Right atrium auricular region (tissue), 2 donors: ENCODE measurements at regions not wholly inside any gene's neighbourhood (a gene's known extent, or its start where the extent isn't known, plus 50 kb on each side); places are given as distances from the start of the nearest gene placed in this dataset.

Source experiments
- DNase-seq: peaks from one replicate; pipeline ENCODE4 v3.0.0-alpha.2; 2019; ENCODE audit warnings: low spot score
- H3K27ac ChIP-seq, 2 donors: fragments of 200-600 bp; sonication (generic); 1 replicate in 1 of 2; 2 replicates in 1 of 2; pipeline ENCODE4 v1.5.1; 2016 to 2019
- H3K27me3 ChIP-seq, 2 donors: fragments of 200-600 bp; sonication (generic); one replicate each; pipeline versions ENCODE4 v1.5.1 to v1.6.0; 2017 to 2019
- H3K36me3 ChIP-seq: fragments of 200-600 bp; sonication (generic); one replicate; pipeline ENCODE4 v1.5.1; 2016
- H3K4me1 ChIP-seq, 2 donors: fragments of 200-600 bp; sonication (generic); one replicate each; pipeline versions ENCODE4 v1.5.1 to v1.6.0; 2017 to 2019
- H3K4me3 ChIP-seq, 2 donors: fragments of 200-600 bp; sonication (generic); 1 replicate in 1 of 2; 2 replicates in 1 of 2; pipeline ENCODE4 v1.5.1; 2017 to 2019; ENCODE audit warnings: mild to moderate bottlenecking in 1 of 2, moderate library complexity in 1 of 2
- H3K9me3 ChIP-seq, 2 donors: fragments of 200-600 bp; sonication (generic); one replicate each; pipeline ENCODE4 v1.5.1; 2019
- CTCF ChIP-seq, 2 donors: fragments of 200-600 bp; sonication (generic); IDR thresholded peaks; one replicate each; pipeline ENCODE4 v1.5.1; 2019; ENCODE audit warnings: antibody characterized with exemption in 2 of 2

DNA sequence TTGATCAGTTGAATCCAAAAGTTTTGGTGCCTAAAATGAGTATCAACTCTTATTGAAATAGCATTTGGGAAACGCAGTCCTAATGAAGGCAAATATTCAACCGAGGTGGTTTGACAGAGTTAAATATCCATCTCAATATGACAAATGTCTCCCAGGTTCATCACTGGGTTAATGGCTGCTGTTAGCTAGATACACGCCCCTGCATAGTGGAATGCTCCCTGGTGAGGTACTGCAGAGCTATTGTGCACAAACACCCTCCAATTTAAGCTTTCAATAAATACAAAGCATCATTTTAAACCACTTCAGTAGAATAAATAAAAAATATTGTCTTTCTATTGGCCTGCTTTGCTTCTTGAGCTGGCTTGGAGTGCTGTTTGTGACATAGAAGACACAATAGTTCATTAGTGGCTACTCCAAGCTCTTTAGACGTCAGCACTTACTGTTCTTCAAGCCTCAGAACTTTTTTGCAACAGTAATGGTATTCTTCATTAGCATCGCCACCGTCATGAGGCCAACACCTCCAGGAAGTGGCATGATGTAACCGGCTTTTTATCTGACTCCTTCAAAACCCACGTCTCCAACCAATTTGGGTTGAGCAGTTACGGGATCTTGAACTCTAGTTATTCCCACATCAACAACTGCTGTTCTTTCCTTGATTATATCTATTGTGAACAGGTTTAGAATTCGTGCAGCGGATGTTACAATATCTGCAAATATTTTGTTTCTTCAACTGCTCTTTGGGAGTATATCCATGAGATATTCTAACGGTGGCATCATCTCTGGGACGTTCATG lies 1159.6 kb upstream of the EPHA6 start:
- Histone ChIP-seq H3K4me1 (no peaks in the 10 kb centered on the region), H3K27ac (no peak overlapping the region), H3K36me3 (no peaks in the 10 kb centered on the region), H3K27me3 (no peaks in the 10 kb centered on the region), H3K9me3 (no peaks in the 10 kb centered on the region), H3K4me3 (no peak overlapping the region)
- TF ChIP-seq CTCF (IDR thresholded peaks at IDR 0.05) = no peak
- DNase-seq = no peak

DNA sequence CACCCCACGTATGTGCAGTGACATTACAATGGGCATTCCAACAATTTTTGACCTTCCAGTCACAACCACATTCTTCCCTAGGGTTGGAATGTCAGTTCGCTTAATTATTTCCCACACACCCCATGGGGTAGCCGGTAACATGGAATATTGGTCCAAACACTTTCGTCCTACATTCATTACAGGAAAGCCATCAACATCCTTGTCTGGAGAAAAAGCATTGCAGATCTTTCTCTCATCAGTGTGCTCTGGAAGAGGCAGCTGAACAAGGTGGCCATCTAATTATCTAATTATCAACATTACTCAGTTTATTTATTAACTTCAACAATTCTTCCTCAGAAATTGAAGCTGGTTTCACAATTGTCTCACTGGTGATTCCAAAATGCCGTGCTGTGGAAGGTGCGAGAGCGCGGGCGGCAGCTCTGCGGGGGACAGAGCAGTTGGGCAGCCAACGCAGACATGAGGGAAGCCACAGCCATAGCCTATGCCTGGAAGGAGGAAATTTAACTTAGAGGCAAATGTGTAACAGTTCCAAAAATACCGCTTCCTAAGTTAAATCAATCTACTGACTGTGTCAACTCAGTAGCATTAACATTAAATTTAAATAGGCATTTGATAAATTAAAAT lies 1158.9 kb upstream of the EPHA6 start:
- no peak for DNase-seq
- Histone ChIP-seq H3K36me3 (no peaks in the 10 kb centered on the region), H3K9me3 (no peaks in the 10 kb centered on the region), H3K4me3 (no peak overlapping the region), H3K27ac (no peak overlapping the region), H3K27me3 (no peaks in the 10 kb centered on the region), H3K4me1 (no peaks in the 10 kb centered on the region)
- TF ChIP-seq CTCF (IDR thresholded peaks at IDR 0.05) = no peak

- H3K27me3 ChIP-seq = no peaks in the 10 kb centered on the region
- no peak overlapping the region for H3K4me3 ChIP-seq
- H3K9me3 ChIP-seq = no peaks in the 10 kb centered on the region
- DNase-seq = no peak
- no peaks in the 10 kb centered on the region for H3K4me1 ChIP-seq
- TF ChIP-seq CTCF (IDR thresholded peaks at IDR 0.05) = no peak
- H3K27ac ChIP-seq = no peak overlapping the region
- no peaks in the 10 kb centered on the region for H3K36me3 ChIP-seq
Observed at GRCh38 chr3:95670765-95671164, 1143.6 kb upstream of the EPHA6 start.

- Histone ChIP-seq H3K4me3 (no peak overlapping the region), H3K27ac (no peak overlapping the region), H3K4me1 (no peaks in the 10 kb centered on the region), H3K27me3 (no peaks in the 10 kb centered on the region), H3K9me3 (no peaks in the 10 kb centered on the region), H3K36me3 (no peaks in the 10 kb centered on the region)
- TF ChIP-seq CTCF (IDR thresholded peaks at IDR 0.05) = no peak
- no peak for DNase-seq
Observed at GRCh38 chr3:95673215-95673614, 1141.2 kb upstream of the EPHA6 start.

GRCh38 chr3:95705786-95706418 lies 1108.5 kb upstream of the EPHA6 start:
- no peaks in the 10 kb centered on the region for H3K9me3 ChIP-seq
- H3K36me3 ChIP-seq = no peaks in the 10 kb centered on the region
- H3K27me3 ChIP-seq = no peaks in the 10 kb centered on the region
- peak overlapping the region in 1 of 2 donors; percentile 24 for H3K4me3 ChIP-seq
- no peak for DNase-seq
- no peaks in the 10 kb centered on the region for H3K4me1 ChIP-seq
- H3K27ac ChIP-seq = no peak overlapping the region
- no peak for TF ChIP-seq CTCF (IDR thresholded peaks at IDR 0.05)
